ENCODE measurements at regions not wholly inside any gene's neighbourhood (a gene's known extent, or its start where the extent isn't known, plus 50 kb on each side); places are given as distances from the start of the nearest gene placed in this dataset.
A peak's percentile ranks its signal among the peaks of the same experiment; 100 is the strongest.
"Not testable (repeated sequence)": the region's sequence is repeated elsewhere in the genome, so short reads cannot be mapped to it uniquely, and the experiment has no call there.

DNA sequence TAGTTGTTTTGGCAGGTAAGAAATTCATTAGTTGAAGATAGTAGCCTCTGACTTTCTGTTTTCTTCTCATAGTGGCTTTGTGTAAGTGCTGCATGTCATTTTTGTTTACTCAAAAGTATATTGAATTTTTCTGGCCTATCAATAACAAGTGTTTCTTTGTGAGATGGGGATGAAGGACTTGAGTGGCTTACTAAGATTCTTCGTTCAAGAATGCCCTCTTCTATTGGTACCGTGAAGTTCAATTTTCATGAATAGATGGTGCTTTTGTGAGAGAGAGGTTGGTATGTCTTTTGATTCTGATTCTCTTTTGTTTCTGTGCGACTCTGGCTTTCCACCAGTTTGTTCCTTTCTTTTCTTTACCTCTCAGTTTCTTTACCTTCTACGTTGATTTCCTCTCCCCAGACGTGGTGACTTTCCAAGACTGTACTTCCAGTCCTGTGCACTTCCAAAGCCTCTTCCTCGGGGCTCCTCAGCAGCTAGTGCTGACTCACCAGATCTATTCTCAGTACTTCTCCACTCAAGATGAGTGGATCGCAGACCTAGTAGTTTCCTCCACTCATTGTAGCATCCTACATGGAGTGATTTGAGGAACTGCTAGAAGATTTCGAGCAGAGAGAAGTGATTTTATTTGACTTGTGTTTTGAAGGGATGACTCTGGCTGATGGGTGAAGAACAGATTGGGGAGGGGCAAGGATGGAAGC lies 82.0 kb upstream of the EPHB3 start:
- DNase-seq: no peak

DNA sequence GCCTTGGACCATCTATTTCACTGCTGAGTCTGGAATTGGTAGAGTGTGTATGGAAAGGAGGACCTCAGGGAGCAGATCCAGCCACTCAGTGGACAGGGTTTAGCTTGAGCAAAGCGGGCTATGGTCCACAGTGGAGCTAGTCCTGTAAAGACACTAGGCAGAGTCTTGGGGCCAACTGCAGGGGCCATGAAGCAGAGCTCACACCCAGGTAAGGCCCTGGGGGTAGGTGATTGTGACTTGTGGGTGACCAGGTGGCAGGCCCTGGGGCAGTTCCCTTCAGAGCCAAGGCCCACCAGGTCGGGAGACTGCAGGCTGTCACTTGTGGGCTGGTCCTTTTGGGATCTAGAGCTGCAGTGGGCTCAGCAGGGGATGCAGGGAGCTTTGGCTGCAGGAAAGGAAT lies 80.8 kb upstream of the EPHB3 start:
- no peak for DNase-seq

DNA sequence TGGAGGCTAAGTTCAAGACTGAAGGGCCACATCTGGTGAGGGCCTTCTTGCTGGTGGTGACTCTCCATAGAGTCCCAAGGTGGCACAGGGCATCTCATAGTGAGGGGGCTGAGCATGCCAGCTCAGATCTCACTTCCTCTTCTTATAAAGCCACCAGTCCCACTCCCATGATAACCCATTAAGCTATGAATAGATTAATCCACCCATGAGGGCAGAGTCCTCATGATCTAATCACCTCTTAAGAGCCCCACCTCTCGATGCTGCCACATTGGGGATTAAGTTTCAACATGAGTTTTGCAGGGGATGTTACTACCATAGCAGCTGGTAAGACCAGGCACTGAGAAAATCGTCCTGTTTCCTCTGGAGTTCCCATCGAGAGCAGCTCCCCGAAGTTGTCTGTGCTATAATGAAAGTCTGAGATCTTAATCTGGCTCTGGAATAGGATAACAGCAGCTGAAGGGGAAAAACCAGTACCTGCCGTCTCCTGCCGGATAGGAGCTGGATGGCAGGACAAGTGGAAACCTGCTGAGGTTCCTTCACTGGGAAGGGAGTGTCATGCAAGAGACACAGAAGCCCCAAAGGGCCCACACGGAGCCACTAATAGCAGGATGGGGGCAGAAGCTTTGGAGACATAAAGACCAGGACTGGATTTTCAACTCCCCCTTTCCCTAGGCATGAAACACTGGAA lies 79.5 kb upstream of the EPHB3 start:
- DNase-seq: no peak

DNA sequence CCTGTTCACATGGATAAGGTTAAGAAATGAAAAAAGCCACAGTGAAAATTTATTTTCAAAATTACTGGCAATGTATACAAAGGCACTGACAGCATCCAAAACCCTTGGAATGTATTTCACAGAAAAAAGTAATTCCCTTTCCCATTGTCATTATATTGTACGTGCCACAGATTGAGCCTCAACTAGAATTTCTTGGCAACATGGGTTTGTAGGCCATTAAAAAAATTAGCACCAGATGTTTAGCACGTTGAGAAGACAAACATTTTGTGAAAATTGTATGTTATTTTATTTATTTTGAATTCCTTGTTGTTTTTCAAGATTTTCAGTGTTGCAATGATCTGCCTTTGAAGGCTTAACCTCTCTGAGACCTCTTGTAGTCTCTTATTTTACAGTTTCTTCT lies 76.3 kb upstream of the EPHB3 start:
- peak; percentile 56 for DNase-seq

DNA sequence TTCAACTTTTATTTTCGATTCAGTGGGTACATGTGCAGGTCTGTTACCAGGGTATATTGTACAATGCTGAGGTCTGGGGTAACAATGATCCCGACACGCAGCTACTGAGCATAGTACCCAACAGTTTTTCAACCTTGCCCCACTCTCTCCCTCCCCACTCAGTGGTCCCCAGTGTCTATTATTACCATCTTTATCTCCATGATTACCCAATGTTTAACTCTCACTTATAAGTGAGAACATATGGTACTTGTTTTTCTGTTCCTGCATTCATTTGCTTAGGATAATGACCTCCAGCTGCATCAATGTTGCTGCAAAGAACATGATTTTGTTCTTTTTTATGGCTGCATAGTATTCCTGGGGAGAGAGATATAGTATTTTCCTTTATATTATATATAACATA lies 75.7 kb upstream of the EPHB3 start:
- no peak for DNase-seq

DNA sequence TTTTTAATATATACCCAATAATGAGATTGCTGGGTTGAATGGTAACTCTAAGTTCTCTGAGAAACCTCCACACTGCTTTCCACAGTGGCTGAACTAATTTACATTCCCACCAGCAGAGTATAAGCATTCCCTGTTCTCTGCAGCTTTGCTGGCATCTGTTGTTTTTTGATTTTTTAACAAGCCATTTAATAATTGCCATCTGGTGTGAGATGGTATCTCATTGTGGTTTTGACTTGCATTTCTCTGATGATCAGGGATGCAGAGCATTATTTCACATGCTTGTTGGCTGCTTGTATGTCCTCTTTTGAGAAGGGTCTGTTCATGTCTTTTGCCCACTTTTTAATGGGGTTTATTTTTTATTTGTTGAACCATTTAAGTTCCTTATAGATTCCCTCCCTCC lies 75.0 kb upstream of the EPHB3 start:
- peak; percentile 28 for DNase-seq

DNA sequence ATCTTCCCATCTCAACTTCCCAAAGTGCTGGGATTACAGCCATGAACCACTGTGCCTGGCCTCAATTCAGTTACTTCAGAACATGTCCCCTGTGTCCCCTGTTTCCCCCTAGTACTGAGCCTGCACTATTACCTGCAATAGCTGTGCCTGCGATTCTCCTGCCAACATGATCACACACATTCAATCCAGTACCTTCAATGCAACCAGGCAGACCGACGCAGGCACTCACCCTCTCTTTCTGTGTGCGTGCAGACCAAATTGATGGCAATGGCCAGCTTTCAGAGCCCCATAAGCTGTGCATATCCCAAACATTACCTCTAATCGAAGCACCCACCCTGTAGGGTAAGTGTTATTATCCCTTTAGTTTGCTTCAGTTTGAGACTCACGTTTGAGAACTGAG lies 73.0 kb upstream of the EPHB3 start:
- DNase-seq: no peak

DNA sequence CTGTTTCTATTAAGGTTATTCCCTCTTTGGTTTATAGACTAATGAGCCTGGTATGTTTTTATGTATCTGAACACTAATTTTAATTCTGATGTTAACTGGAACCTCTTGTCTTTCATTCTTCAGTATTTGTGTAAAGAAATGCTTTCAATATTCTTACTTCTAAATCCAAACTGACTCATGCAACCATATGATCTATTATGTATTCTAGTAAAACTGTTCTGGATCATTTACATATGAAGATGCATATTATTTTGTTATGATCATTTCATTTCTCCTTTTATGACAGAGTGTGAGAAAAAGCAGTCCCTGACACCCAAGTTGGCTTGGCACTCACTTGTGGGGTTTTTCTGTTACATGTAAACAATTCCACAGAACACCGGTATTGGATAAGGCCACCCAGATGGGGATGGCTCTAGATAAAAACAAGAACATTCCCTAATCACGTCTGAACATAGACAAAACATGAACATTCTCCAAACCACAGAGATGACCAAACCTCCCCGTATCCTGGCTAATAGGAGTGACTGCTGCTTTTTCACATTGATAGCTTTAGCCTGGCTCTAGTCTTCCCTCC lies 72.2 kb upstream of the EPHB3 start:
- no peak for DNase-seq

DNA sequence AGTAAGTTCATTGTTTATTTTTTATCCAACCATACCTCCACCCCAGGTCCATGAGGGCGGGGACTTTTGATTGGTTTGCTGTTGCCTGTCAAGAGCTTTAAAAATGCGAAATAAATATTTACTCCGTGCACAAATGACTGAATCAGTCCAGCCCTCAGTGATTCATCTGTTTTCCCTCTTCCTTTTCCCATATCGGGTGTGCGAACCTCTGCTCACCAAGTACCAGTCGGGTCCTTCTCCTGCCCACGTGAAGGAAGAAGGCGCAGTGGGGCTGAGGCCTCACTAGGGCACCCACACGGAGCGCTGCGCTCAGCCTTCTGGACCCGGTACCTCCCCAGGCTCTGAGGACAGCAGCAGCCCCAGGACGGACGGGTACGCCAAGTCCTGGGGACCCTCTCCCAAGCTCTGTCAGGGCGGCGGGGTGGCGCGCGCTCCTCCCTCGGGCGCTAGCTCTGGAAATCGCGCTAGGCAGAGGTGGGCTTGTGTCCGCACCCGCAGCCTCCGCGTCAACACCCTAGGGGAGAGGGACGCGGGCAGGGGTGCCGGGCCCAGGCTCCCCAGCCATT lies 70.5 kb upstream of the EPHB3 start:
- DNase-seq: no peak

DNA sequence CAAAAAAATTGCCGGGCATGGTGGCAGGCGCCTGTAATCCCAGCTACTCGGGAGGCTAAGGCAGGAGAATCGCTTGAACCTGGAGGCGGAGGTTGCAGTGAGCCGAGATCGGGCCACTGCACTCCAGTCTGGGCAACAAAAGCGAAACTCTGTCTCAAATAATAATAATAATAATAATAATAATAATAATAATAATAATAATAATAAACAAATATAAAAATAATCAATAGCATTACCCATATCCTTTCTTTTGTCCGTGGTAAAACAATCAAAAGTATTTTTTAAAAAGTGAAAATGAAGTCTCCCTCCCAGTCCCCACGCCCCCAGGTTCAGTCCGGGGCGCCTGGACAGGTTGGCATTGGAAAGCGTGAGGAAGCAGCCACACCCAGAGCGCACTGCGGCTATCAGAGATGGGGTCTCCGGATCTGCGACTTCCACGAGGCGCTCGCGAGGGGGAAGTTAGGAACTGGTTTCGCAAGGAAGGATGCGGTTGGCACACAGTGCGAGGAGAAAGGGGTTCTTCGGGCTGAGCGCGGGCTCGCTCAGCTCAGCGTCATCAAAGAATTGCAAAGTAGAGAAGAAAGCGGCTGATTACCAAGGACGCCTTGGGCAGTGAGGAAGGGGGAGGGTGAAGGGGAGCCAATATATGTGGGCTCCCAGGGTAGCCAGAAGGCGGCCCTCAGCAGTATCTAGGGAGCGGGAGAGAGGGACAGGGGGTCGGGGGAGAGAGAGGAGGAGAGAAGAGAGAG lies 69.5 kb upstream of the EPHB3 start:
- DNase-seq: no peak

DNA sequence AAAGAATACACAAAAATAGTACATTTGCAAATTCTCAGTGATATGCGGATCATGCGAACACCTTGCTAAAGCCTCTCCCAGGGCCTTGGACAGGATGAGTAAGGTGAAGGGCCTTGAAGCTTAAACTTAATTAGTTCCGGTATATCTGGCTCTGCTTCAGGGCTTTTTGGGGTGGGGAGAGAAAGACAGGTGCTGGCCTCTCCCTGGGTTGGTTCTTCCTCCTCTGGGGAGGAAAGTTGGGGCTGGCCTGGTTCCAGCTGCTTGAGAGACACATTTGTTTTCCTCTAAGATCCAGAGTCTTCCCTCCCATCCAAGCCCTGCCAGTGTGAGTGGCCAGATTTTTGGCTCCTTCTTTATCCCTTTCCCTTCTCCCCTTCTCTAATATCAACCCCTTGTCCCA lies 64.7 kb upstream of the EPHB3 start:
- no peak for DNase-seq

DNA sequence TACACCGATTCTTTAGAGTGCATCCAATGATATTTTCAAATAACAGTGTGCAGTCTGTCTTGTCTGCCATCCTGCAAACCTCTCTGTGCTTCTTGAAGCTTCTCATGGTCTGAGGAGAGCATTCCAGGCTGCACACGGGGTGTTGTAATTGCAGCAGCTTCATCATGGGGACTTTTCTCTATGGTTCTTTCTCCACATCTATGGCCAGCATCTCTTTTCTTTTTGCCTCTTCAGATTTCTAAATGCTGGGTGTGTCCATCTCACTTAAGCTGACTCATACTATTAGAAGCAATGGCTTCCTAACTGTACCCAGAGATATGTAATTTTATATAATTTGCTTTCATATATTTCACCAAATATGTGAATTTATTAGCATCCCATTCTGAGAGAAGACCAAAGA lies 63.8 kb upstream of the EPHB3 start:
- DNase-seq: no peak

DNA sequence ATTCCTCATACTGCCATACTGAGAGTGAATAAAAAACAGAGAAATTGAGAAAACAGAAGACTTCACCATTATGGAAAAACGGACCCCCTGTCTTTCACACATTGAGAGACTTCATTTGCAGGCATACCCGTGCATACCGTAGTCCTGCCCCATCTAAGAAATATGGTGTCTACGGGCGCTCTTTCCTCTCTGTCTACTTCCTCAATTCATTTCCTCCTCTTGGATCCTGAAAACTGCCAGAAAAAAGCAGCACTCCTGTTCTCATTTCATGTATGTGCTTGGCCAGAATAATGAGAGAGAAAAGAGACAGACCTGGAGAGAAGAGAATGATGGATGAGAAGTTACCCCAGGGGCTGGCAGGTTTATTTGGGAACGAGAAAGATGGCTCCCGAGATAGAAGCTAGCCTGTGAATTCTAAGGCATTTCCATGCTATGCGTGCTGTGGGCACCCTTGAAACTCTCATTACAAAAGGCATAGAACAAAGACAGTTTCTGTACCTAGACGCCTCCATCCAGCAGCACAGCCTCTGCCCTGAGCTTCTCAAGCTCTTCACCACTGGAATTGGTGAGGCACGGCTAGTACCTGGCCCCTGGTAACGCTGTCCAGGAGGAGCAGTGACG lies 62.5 kb upstream of the EPHB3 start:
- DNase-seq: no peak

DNA sequence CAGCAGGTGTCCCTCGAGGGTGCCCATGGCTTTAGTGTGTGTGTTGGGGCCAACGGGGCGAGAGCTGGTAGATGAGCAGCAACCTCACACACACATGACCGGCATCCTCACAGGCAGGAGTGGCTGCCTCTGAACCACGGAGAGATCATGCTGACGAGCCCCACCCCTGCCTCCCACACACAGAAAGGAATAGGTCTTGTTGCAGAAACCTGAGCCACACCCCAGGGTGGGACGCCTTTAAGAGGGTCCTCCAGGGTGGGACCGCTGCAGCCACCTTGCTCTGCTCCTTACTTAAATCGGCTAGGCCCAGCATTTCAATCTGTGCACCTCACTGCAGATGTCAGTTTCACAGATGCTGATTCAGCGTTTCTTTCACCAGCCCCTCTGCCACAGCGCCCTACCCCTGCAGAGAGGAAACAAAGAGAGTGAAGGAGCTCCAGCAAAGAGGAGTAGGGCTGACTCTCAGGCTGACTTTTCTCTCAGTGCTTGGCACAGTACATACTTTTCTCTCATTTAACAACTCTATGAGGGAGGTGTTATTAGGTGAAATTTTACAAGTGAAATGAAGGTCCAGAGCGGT lies 61.2 kb upstream of the EPHB3 start:
- DNase-seq: no peak

DNA sequence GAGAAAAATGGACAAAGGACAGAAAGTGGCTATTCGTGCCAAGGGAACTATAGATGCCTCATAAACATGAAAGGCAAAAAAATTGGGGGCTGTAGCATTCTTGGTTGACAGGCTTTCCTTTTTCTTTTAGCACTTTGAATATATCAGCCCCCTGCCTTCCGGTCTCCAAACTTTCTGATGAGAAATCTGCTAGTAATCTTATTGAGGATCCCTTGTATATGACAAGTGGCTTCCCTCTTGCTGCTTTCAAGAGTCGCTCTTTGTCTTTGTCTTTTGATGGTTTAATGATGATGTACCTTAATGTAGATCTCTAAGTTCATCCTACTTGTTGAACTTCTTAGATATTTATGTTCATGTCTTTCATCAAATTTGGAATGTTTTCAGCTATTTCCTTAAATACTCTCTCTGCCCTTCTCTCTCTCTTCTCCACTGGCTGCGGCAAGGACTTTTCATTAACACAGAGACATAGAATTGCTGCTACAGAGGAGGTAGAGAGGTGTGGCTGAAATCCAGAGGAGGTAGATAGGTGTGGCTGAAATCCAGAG lies 59.4 kb upstream of the EPHB3 start:
- no peak for DNase-seq

DNA sequence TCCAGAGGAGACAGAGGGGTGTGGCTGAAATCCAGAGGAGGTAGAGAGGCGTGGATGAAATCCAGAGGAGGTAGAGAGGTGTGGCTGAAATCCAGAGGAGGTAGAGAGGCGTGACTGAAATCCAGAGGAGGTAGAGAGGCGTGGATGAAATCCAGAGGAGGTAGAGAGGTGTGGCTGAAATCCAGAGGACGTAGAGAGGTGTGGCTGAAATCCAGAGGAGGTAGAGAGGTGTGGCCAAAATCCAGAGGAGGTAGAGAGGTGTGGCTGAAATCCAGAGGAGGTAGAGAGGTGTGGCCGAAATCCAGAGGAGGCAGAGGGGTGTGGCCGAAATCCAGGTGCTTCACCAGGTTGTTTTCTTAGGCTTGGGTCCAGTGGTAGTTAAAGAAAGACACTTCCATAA lies 58.7 kb upstream of the EPHB3 start:
- DNase-seq: not testable (repeated sequence)

DNA sequence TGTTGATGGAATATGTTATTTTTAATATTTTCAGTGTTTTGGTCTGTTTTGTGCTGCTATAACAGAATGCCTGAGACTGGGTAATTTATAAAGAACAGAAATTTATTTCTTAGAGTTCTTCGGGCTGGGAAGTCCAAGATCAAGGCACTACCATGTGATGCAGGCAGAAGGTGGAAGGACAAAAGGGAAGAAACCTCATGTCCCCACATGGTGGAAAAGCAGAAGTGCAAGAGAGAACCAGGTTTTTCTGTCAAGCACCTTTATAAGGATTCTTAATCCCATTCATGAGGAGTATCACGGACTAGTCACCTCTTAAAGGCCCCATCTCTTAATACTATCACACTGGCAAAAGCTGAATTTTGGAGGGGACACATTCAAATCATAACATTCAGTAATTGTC lies 57.9 kb upstream of the EPHB3 start:
- no peak for DNase-seq

DNA sequence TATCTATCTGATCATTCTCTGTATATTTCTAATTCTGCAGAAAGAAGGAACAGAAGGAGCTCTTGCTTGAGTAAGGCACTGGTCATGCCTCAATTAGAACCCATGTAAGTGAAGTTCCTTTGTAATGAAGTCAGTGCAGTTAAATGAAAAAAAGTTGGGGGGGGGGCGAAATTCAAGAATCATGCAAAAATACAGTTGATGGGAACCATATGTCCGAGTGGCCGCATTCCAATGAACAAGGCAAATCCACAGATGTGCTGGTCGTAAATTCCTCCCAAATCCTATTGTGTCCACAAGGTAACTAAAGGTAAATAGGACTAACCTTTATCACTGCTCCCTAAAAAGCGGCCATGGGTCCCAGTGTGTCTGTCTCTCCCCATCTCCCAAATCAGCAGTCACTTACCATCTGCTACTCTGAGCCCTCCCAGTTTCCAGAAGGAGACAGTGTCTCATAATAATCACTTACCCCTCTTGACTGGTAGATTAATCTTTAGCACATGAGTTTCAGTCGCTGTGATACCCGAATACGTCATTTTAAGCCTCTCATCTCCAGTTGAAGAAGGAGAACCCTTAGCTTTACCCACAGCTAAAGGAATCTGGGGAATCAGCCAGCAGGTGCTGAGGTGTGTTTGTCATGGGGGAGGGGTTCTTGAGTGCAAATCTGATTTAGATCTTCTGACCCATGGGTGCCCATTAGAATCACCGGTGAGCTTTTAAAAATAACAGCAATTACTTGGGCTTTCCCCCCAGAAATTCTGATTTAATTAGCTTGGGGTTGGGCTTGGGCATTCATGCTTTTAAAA lies 56.3 kb upstream of the EPHB3 start:
- peak; percentile 77 for DNase-seq

DNA sequence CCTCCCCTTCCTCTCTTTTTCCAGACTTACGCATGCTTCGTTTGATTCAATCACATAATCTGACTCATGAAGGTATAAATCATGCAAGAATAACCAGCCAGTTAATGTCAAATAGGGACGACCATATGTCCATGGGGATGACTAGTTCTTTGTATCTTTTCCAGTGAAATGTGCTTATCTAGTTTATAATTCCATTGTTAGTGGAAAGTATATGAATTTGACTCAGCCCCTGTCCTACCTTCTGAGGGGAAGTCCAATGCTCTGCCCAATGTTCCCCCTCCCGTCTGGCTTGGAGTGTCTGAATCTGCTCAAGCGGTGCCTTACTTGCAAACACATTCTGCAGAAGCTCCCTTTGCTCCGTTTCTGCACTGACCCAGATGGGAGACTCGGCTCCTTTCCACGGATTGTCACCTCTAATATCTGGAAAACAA lies 55.0 kb upstream of the EPHB3 start:
- DNase-seq: peak; percentile 74

DNA sequence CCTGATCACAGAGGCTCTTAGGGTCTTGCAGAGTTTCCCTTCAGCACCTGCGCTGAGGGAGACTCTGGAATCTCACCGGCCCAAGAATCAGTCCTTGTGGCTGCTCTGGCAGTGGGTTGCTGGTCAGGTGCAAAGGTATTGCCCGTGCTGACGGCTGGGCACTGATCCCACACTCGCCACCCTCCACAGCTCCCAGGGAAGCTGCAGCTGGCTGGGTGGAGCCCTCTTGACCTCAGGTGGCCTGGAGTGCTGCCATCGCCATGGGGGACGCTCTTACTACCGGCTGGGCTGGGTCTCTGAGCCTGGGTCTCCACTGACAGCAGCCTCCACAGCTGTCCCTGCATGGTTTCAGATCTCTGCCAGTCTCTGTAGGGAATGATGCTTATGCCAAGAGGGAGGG lies 52.6 kb upstream of the EPHB3 start:
- no peak for DNase-seq

DNA sequence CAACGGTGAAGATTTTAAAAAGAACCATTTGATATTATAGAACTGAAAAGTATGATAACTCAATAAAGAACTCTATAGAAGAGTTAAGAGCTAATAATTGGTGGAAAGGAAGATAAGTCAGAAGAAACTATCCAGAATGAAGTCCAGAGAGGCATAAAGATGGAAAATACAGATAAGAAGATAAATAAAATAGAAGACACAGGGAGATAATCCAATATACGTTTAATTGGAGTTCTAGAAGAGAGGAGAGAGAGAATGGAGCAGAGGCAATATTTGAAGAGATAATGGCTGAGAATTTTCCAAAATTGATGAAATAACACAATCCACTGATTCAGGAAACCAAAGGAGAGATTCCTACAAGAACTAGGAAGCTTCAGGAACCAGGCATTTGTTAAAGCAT lies 49.8 kb upstream of the EPHB3 start:
- no peak for DNase-seq

All from fibroblast of skin of right quadriceps (primary cell).